Stimulated activated CD4-positive, alpha-beta T cell treated with anti-CD3 and anti-CD28 coated beads, TNF-alpha, amount 100 ng/mL, for 1 hour (primary cell): ENCODE measurements at regions not wholly inside any gene's neighbourhood (a gene's known extent, or its start where the extent isn't known, plus 50 kb on each side); places are given as distances from the start of the nearest gene placed in this dataset.
"Not testable (repeated sequence)": the region's sequence is repeated elsewhere in the genome, so short reads cannot be mapped to it uniquely, and the experiment has no call there.

Experiments
- DNase-seq, 3 donors: peaks; one replicate each; pipeline ENCODE4 v3.0.0-alpha.2; 2020; ENCODE audit warnings: low read depth in 3 of 3, low spot score in 1 of 3

GRCh38 chrY:19058831-19059370 lies 285.4 kb upstream of the HSFY2 start:
- no peak for DNase-seq

GRCh38 chrY:19056138-19056469 lies 282.6 kb upstream of the HSFY2 start:
- no peak for DNase-seq

- DNase-seq, result no peak
Measured at GRCh38 chrY:19055232-19056137, 281.9 kb upstream of the HSFY2 start.

GRCh38 chrY:19053806-19054205 lies 280.3 kb upstream of the HSFY2 start:
- DNase-seq, result no peak

GRCh38 chrY:19051021-19051420 lies 277.5 kb upstream of the HSFY2 start:
- no peak for DNase-seq

- DNase-seq, result no peak
Measured at GRCh38 chrY:19042984-19043442, 269.5 kb upstream of the HSFY2 start.

GRCh38 chrY:19042306-19042958 lies 268.9 kb upstream of the HSFY2 start:
- no peak for DNase-seq

- DNase-seq, result no peak
Measured at GRCh38 chrY:19026631-19027030, 253.1 kb upstream of the HSFY2 start.

GRCh38 chrY:19023934-19024333 lies 250.4 kb upstream of the HSFY2 start:
- no peak for DNase-seq

- DNase-seq, result no peak
Measured at GRCh38 chrY:19020193-19020592, 246.7 kb upstream of the HSFY2 start.

GRCh38 chrY:19016990-19017389 lies 243.5 kb upstream of the HSFY2 start:
- DNase-seq, result no peak

GRCh38 chrY:19015854-19016253 lies 242.3 kb upstream of the HSFY2 start:
- no peak for DNase-seq

GRCh38 chrY:19015213-19015612 lies 241.7 kb upstream of the HSFY2 start:
- DNase-seq, result no peak

- no peak for DNase-seq
Measured at GRCh38 chrY:19012985-19013384, 239.4 kb upstream of the HSFY2 start.

GRCh38 chrY:19011605-19012090 lies 238.1 kb upstream of the HSFY2 start:
- DNase-seq, result no peak

GRCh38 chrY:19006234-19006633 lies 232.7 kb upstream of the HSFY2 start:
- no peak for DNase-seq

GRCh38 chrY:19005579-19005978 lies 232.0 kb upstream of the HSFY2 start:
- no peak for DNase-seq

GRCh38 chrY:18997635-18998240 lies 224.2 kb upstream of the HSFY2 start:
- DNase-seq, result no peak

- DNase-seq, result no peak
Measured at GRCh38 chrY:18993480-18993879, 219.9 kb upstream of the HSFY2 start.

GRCh38 chrY:18992684-18993083 lies 219.1 kb upstream of the HSFY2 start:
- not testable (repeated sequence) for DNase-seq

GRCh38 chrY:18989356-18989755 lies 215.8 kb upstream of the HSFY2 start:
- no peak for DNase-seq

- DNase-seq, result no peak
Measured at GRCh38 chrY:18966001-18966400, 192.5 kb upstream of the HSFY2 start.
